Suprapubic skin (tissue), 4 donors: ENCODE measurements at regions not wholly inside any gene's neighbourhood (a gene's known extent, or its start where the extent isn't known, plus 50 kb on each side); places are given as distances from the start of the nearest gene placed in this dataset.

Source experiments
- POLR2A ChIP-seq, 2 donors: fragments of 450-650 bp; IDR thresholded peaks; one replicate each; pipeline ENCODE4 v1.6.1; 2017; ENCODE audit warnings: antibody characterized with exemption in 2 of 2, mild to moderate bottlenecking in 2 of 2, moderate library complexity in 2 of 2
- POLR2AphosphoS5 ChIP-seq, 3 donors: sonication (generic); formaldehyde crosslinking; IDR thresholded peaks; one replicate each; pipeline ENCODE4 v1.6.1; 2017; ENCODE audit warnings: antibody characterized with exemption in 3 of 3
- TF ChIP-seq, protein P1 (sequence below), 2 donors: fragments of 200-600 bp in 1 of 2; fragments of 450-650 bp in 1 of 2; sonication (generic) in 1 of 2; IDR thresholded peaks; one replicate each; pipeline ENCODE4 v1.5.1; 2016 to 2019; ENCODE audit warnings: antibody characterized with exemption in 2 of 2, mild to moderate bottlenecking in 1 of 2, moderate library complexity in 1 of 2

DNA sequence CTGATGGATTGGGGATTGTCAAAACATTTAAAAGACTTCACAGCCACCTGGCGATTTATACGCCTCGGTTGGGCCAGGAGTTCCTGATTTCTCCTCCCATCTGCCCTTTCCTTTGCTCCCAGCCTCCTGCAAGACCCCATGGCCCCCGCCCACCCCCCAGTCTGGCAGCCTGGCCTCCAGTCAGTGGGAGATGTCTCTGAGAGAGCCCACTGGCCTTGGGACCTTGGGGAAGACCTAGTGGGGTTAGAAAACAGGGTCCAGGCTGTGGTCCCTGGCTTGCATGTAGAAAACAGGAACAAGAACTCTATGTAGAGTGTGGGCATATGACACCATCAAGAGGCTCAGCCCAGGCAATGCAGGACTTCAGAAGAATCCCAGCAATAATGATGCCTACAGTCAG is 209.4 kb upstream of the C16orf82 start:
- TF ChIP-seq POLR2A (IDR thresholded peaks at IDR 0.05) (no peak), POLR2AphosphoS5 (IDR thresholded peaks at IDR 0.05) (no peak)
- TF ChIP-seq, protein P1, sequence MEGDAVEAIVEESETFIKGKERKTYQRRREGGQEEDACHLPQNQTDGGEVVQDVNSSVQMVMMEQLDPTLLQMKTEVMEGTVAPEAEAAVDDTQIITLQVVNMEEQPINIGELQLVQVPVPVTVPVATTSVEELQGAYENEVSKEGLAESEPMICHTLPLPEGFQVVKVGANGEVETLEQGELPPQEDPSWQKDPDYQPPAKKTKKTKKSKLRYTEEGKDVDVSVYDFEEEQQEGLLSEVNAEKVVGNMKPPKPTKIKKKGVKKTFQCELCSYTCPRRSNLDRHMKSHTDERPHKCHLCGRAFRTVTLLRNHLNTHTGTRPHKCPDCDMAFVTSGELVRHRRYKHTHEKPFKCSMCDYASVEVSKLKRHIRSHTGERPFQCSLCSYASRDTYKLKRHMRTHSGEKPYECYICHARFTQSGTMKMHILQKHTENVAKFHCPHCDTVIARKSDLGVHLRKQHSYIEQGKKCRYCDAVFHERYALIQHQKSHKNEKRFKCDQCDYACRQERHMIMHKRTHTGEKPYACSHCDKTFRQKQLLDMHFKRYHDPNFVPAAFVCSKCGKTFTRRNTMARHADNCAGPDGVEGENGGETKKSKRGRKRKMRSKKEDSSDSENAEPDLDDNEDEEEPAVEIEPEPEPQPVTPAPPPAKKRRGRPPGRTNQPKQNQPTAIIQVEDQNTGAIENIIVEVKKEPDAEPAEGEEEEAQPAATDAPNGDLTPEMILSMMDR (IDR thresholded peaks at IDR 0.05), result no peak
